Hematopoietic multipotent progenitor cell (in vitro differentiated cells): ENCODE measurements at regions not wholly inside any gene's neighbourhood (a gene's known extent, or its start where the extent isn't known, plus 50 kb on each side); places are given as distances from the start of the nearest gene placed in this dataset.

Experiments
- DNase-seq, 3 donors: peaks; one replicate each; pipeline ENCODE4 v3.0.0-alpha.2; 2011 to 2015; ENCODE audit warnings: low read depth in 2 of 3, low spot score in 2 of 3

DNA sequence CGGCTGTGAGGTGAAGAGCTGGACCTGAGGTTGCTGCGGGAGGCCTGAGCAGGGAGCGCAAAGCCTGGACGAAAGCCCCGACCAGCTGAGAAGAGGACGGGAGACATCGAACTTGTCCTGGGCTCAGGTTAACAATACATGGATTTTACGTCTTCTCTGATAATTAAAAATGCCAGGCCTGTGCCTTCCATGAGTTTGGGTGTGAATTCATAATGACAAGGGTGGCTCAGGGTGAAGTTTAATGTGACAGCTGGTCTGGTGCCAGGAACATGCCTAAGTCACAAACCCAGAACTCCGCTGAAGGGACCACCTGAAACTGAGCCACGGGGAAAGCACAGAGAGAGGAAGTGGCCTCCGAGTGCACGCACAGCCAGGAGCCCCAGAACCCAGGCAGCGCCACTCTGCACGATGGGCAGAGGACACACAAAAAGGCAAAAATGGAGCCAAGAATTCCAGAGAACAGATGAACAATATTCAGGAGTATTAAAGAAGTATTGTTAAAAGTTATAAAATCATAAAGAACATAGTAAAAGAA is 150.1 kb upstream of the RPS6KA2 start:
- DNase-seq: no peak

- no peak for DNase-seq
Measured at GRCh38 chr6:166776571-166776970, 149.5 kb upstream of the RPS6KA2 start.

- DNase-seq: no peak
Measured at GRCh38 chr6:166775923-166776220, 148.8 kb upstream of the RPS6KA2 start.

DNA sequence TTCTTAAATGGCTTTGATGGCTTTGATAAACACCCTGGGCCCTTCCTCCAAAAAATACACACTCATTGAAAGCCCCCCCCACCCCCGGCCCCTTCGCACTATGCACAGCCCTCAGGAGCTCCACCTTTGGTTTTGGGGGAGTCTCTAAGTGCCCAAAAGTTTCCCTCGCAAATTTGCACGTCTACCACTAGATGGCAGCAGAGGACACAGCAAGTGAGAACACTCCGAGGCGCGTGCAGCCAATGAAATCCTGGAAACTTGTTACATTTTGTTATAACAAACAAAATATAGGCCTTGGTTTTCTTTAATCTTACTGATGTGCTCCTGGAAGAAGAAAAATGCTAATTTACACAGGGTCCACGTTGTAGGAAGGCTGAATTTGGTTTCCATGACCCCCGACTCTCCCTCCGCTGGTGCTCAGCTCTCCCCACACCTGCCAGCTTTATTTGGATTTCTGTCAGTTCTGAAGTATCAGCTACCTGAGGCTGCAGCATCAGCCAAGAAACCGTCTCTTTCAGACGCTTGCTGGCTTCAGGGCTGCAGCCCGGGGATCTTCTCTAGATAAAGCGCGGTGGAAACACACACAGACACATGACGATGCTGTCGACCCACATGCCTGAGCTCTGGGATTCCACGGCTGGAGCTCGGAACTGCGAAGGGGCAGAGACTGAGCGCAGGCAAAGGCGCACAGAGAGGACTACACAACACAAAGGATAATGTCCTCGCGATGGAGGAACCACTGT is 148.3 kb upstream of the RPS6KA2 start:
- DNase-seq: peak; percentile 64 to 91 (median 79)

GRCh38 chr6:166774770-166775169 is 147.7 kb upstream of the RPS6KA2 start:
- DNase-seq: no peak

- no peak for DNase-seq
Measured at GRCh38 chr6:166774292-166774691, 147.2 kb upstream of the RPS6KA2 start.

DNA sequence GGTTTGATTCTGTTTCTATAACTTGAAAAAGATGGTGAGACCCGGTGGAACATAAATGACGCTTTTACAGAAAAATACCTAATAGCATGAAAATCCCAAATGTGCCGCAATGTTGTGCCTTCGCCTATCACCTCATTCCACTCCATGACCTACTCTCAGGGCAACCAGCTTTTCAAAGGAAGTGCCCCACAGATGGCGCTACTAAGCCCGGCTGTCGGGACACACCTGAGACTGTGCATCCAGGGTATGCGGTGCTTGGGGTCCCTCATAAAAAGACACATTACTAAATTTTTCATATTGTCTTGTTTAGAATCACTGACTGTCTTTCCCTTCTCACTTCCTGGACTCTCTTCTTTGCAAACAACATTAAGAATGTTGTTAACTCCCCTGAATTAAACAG is 145.5 kb upstream of the RPS6KA2 start:
- no peak for DNase-seq

DNA sequence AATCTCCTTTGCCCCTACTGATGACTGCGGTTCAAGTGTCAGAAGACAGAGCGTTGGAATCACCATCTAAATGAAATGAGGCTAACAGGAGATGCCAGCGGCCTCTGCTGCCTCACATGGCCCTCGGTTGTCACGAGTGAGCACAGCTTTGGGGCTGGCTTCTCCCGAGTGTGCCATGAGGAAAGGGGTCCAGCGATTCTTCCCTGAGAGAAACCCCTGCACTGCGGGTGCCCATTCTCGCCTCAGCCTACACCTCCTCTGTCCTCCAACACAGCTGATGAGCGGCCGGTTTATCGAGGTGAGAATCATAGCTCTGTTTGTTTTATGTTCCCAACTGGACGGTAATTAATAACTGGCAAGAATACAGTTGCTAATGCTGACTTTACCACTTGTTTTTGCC is 144.7 kb upstream of the RPS6KA2 start:
- DNase-seq: no peak

- no peak for DNase-seq
Measured at GRCh38 chr6:166770216-166771116, 143.4 kb upstream of the RPS6KA2 start.

DNA sequence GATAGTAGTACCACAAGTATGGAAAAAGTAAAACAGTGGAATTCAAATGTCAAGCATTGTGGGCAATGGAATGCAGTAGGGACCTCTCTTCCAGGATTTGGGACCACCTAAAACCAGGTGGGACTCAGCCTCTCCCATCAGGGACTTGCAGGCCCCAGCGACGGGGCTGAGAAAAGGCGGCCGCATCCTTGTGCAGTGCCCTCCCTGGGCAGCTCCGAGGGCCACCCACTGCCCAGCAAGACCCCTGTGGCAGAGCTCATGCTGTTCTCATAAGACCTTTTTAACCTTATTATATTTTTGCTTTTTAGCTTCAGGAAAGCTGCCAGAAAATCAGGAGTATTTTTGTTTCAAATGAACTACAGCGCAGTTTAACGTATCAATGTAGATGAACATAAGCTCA is 142.6 kb upstream of the RPS6KA2 start:
- no peak for DNase-seq

- DNase-seq: no peak
Measured at GRCh38 chr6:166768761-166769160, 141.7 kb upstream of the RPS6KA2 start.

GRCh38 chr6:166767230-166767629 is 140.2 kb upstream of the RPS6KA2 start:
- no peak for DNase-seq

- DNase-seq: no peak
Measured at GRCh38 chr6:166766769-166767168, 139.7 kb upstream of the RPS6KA2 start.

DNA sequence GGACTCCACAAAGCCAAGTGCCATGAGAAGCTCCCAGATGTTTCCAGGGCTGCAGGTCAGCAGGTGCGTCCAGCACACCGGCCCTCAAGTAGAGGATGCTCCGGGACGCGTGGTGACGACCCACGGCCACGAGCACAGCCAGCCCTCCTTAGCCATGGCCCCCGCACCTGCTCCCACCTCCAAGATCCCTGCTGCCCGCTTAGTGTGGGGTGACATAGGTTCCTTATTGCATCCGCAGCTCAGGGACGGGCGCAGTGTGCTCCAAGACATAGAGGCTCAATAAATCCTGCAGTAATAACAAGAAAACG is 138.1 kb upstream of the RPS6KA2 start:
- no peak for DNase-seq

- no peak for DNase-seq
Measured at GRCh38 chr6:166764473-166765233, 137.6 kb upstream of the RPS6KA2 start.

DNA sequence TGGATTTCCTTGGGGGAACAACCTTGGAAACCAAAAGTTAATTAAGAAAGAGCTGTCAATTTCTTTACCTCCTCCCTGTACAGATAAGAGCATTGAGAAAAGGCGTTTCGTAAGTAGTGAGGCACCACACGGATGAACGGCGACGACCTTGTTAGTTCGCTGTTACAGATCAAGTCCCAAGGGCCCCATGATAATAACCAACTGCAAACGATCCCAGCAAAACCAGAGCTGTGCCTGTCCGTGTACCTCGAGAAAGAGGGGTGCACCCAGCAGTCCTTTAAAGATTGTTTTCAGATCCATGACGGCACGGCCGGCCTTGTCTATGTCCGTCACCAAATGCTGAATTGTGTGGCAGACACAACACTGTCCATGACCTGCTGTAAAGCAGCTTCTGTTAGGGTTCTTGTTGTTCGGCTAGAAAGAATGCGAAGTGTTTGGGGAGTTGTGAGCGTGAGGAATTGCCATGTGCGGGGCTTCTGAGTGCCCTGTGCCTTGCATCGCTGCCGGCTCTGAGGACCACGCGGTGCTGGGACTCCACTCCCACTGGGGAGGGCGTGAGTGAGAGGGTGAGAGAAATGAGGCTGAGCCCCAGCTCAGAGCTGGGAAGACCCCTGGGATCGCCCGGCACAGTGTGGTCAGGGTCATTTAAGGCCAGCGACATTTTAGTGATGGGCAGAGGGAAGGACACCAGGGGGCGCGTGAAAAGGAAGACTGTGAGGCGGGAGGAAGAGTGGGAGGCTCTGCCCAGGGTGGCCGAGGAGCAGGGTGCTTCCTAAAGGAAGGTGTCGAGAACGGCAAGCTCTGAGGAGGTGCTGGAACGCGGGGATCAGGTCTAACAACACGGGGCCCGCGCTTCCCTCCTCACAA is 136.8 kb upstream of the RPS6KA2 start:
- no peak for DNase-seq

GRCh38 chr6:166761801-166762200 is 134.8 kb upstream of the RPS6KA2 start:
- DNase-seq: no peak

- DNase-seq: no peak
Measured at GRCh38 chr6:166760288-166760687, 133.2 kb upstream of the RPS6KA2 start.

DNA sequence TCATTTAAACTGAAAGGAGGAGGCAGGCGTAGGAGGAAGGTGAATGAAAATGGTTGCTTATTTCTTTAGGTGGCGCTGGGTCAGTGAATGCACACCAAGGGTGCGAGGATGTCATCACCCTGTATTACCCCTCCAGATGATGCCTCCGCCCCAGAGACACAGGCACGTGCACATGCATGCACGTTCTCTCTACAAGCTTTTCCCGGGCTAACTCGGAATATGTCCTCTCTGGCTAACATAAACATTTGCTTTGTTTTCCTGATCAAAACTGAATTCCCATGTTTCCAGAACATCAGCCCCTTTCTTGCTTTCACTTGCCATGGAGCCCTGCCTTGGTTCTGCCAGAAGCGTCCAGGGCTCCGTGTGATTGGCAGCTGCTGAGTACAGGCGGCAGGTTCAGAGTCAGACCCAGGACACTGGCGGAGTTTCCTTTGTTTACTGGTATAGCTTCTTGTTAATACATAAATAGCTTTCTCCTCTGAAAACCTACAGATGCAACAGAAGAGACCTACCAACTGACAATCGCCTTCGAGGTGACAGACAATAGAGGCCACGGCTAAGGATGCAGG is 131.2 kb upstream of the RPS6KA2 start:
- DNase-seq: no peak
